Endothelial cell of umbilical vein (primary cell): ENCODE measurements at regions not wholly inside any gene's neighbourhood (a gene's known extent, or its start where the extent isn't known, plus 50 kb on each side); places are given as distances from the start of the nearest gene placed in this dataset.

Source experiments
- CTCF ChIP-seq, 2 donors: IDR thresholded peaks; 1 replicate in 1 of 2; 2 replicates in 1 of 2; pipeline ENCODE4 v1.5.1; 2011; ENCODE audit warnings: low read length in 2 of 2, mild to moderate bottlenecking in 2 of 2, moderate library complexity in 2 of 2, control low read depth in 1 of 2, inconsistent platforms in 1 of 2, low read depth in 1 of 2; ENCODE audit not compliant: insufficient read depth in 1 of 2; ENCODE audit errors: extremely low read depth in 1 of 2
- FOS ChIP-seq: IDR thresholded peaks from 2 replicates; pipeline ENCODE4 v1.6.1; 2011; ENCODE audit warnings: mild to moderate bottlenecking, low read length, moderate library complexity, borderline replicate concordance; ENCODE audit not compliant: insufficient read depth
- MYC ChIP-seq: IDR thresholded peaks from one replicate; pipeline ENCODE4 v1.6.1; 2011; ENCODE audit warnings: mild to moderate bottlenecking, low read depth, low read length
- POLR2A ChIP-seq: IDR thresholded peaks from 2 replicates; pipeline ENCODE4 v1.6.1; 2012; ENCODE audit warnings: low read depth, mild to moderate bottlenecking, control low read depth, low read length
- POLR2AphosphoS5 ChIP-seq: IDR thresholded peaks from 2 replicates; pipeline ENCODE4 v1.6.1; 2012; ENCODE audit warnings: low read depth, mild to moderate bottlenecking, control low read depth, low read length, moderate library complexity; ENCODE audit not compliant: insufficient read depth

GRCh38 chr6:2552526-2553154 is 198.1 kb downstream of the MYLK4 start:
- TF ChIP-seq CTCF (IDR thresholded peaks at IDR 0.05; ENCODE audit: extremely low read depth in 1 of 2, insufficient read depth in 1 of 2, low read depth in 1 of 2, low read length in 2 of 2) (no peak), POLR2A (no peak), POLR2AphosphoS5 (no peak), FOS (no peak), MYC (no peak)
